ENCODE measurements at regions not wholly inside any gene's neighbourhood (a gene's known extent, or its start where the extent isn't known, plus 50 kb on each side); places are given as distances from the start of the nearest gene placed in this dataset.

DNA sequence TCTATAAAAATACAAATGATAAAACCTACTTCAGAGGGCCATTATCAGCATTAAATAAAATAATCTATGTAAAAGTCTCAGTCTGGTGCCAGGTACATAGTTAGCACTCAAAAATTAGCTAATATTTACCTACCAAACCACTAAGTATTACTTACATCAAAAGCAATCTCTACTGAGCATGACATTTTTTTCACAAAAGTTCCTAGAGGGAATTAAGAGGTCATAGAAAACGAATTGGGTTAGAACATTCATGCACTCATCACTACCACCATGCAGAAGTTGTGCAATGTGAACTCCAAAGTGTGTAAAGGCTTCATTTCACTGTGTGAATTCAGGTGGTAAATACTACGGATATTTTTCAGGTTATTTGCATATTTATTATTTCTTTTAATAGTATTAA is 209.5 kb upstream of the FGF13 start:
- no peak overlapping the region for H3K9ac ChIP-seq (ENCODE audit: extremely low read depth, insufficient read length, low read length)
- H3K9me3 Mint-ChIP-seq = peaks cover 0 to 36% of the 10 kb centered on the region in 2 experiments; a peak in 2 of 5 replicates
- no peak for DNase-seq
- no peak overlapping the region for H3K56ac ChIP-seq (ENCODE audit: insufficient read length, low read depth, low read length)
- H3K14ac ChIP-seq (ENCODE audit: insufficient read depth, low read length) = no peak overlapping the region
- no peak overlapping the region for H2BK120ac ChIP-seq (ENCODE audit: low read depth, low read length, poor library complexity, severe bottlenecking)
- no peak overlapping the region for H3T11ph ChIP-seq (ENCODE audit: low read length)
- no peaks in the 10 kb centered on the region for H3K27me3 Mint-ChIP-seq (ENCODE audit: low read depth)
- no peak overlapping the region for H3K27ac Mint-ChIP-seq
- no peak overlapping the region for H2AFZ ChIP-seq (ENCODE audit: low read length)
- no peak overlapping the region for H3K27ac ChIP-seq (ENCODE audit: insufficient read length, low read depth, low read length)
- no peaks in the 10 kb centered on the region for H3K9me3 ChIP-seq (ENCODE audit: control insufficient read depth, low read depth, low read length)
- H3K4me1 Mint-ChIP-seq = peaks cover 0 to 8% of the 10 kb centered on the region in 2 experiments; a peak in 2 of 4 replicates
- no peaks in the 10 kb centered on the region for H3K36me3 Mint-ChIP-seq (ENCODE audit: insufficient read depth in 1 of 3, low read depth in 3 of 3)
- H3K27me3 ChIP-seq (ENCODE audit: insufficient read depth, low read length) = no peaks in the 10 kb centered on the region
- no peak overlapping the region for H2AK5ac ChIP-seq (ENCODE audit: insufficient read length, low read length)
- H2BK5ac ChIP-seq (ENCODE audit: insufficient read length, low read length) = no peak overlapping the region
- H2BK20ac ChIP-seq (ENCODE audit: low read depth, low read length, poor library complexity, severe bottlenecking) = no peak overlapping the region
- no peak overlapping the region for H3K23ac ChIP-seq (ENCODE audit: insufficient read length, low read depth, low read length)
- no peaks in the 10 kb centered on the region for H3K79me2 ChIP-seq (ENCODE audit: insufficient read depth, low read length)
- WGBS (ENCODE audit: extremely low coverage, insufficient read length, low lambda C conversion rate) = no CpG with 5 or more reads among the region's 2 CpGs
- H2BK15ac ChIP-seq (ENCODE audit: low read depth, low read length) = no peak overlapping the region
- TF ChIP-seq, protein P1, sequence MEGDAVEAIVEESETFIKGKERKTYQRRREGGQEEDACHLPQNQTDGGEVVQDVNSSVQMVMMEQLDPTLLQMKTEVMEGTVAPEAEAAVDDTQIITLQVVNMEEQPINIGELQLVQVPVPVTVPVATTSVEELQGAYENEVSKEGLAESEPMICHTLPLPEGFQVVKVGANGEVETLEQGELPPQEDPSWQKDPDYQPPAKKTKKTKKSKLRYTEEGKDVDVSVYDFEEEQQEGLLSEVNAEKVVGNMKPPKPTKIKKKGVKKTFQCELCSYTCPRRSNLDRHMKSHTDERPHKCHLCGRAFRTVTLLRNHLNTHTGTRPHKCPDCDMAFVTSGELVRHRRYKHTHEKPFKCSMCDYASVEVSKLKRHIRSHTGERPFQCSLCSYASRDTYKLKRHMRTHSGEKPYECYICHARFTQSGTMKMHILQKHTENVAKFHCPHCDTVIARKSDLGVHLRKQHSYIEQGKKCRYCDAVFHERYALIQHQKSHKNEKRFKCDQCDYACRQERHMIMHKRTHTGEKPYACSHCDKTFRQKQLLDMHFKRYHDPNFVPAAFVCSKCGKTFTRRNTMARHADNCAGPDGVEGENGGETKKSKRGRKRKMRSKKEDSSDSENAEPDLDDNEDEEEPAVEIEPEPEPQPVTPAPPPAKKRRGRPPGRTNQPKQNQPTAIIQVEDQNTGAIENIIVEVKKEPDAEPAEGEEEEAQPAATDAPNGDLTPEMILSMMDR (conservative IDR thresholded peaks at IDR 0.05) = no peak
- no peaks in the 10 kb centered on the region for H3K4me1 ChIP-seq (ENCODE audit: insufficient read depth, low read length)
- no peak overlapping the region for H3K4ac ChIP-seq (ENCODE audit: low read depth, low read length)
- H3K18ac ChIP-seq (ENCODE audit: insufficient read length, low read depth, low read length) = no peak overlapping the region
- H3K4me2 ChIP-seq (ENCODE audit: insufficient read depth, insufficient read length, low read length) = no peak overlapping the region
- H4K91ac ChIP-seq (ENCODE audit: insufficient read length, low read depth, low read length) = no peak overlapping the region
- H3K23me2 ChIP-seq (ENCODE audit: insufficient read length, low read depth, low read length, poor library complexity, severe bottlenecking) = no peaks in the 10 kb centered on the region
- H4K8ac ChIP-seq (replicated peaks; ENCODE audit: insufficient read length, low read depth, low read length) = no peak overlapping the region
- no peak overlapping the region for H2BK12ac ChIP-seq (ENCODE audit: insufficient read length, low read depth, low read length)
- no peak overlapping the region for H3K4me3 Mint-ChIP-seq
- H3K79me1 ChIP-seq (ENCODE audit: insufficient read depth, low read depth, low read length, poor library complexity, severe bottlenecking) = no peaks in the 10 kb centered on the region
- H4K5ac ChIP-seq (ENCODE audit: insufficient read length, low read depth, low read length) = no peak overlapping the region
- H4K20me1 ChIP-seq (ENCODE audit: control insufficient read depth, insufficient read depth, insufficient read length) = no peaks in the 10 kb centered on the region
